SK-N-SH (cell line): ENCODE measurements at regions not wholly inside any gene's neighbourhood (a gene's known extent, or its start where the extent isn't known, plus 50 kb on each side); places are given as distances from the start of the nearest gene placed in this dataset.

Source experiments
- CTCF ChIP-seq: fragments of 200-600 bp; sonication (generic); IDR thresholded peaks from 2 replicates; pipeline ENCODE4 v1.6.1; 2017; ENCODE audit warnings: antibody characterized with exemption, mild to moderate bottlenecking, moderate library complexity
- EP300 ChIP-seq, 2 experiments: IDR thresholded peaks; 2 replicates each; pipeline versions ENCODE4 v1.4.0 to v1.6.1; 2012; ENCODE audit warnings: borderline replicate concordance in 1 of 2, low read depth in 1 of 2, low read length in 1 of 2
- EZH2phosphoT487 ChIP-seq: fragments of 200-600 bp; sonication (generic); IDR thresholded peaks from 2 replicates; pipeline ENCODE4 v1.6.1; 2017; ENCODE audit warnings: low read depth, mixed run types, mild to moderate bottlenecking, antibody characterized with exemption, moderate library complexity, borderline replicate concordance
- GABPA ChIP-seq: IDR thresholded peaks from 2 replicates; pipeline ENCODE4 v1.4.0; 2012; ENCODE audit warnings: low read depth, mild to moderate bottlenecking
- MAX ChIP-seq: IDR thresholded peaks from 2 replicates; pipeline ENCODE4 v1.4.0; 2012; ENCODE audit warnings: low read depth
- TF ChIP-seq, protein P1 (sequence below): IDR thresholded peaks from 2 replicates; pipeline ENCODE4 v1.4.0; 2012; ENCODE audit warnings: low read depth, borderline replicate concordance

- TF ChIP-seq EZH2phosphoT487: no peak
- TF ChIP-seq GABPA: no peak
- TF ChIP-seq MAX: no peak
- no peak for TF ChIP-seq CTCF
- TF ChIP-seq, protein P1, sequence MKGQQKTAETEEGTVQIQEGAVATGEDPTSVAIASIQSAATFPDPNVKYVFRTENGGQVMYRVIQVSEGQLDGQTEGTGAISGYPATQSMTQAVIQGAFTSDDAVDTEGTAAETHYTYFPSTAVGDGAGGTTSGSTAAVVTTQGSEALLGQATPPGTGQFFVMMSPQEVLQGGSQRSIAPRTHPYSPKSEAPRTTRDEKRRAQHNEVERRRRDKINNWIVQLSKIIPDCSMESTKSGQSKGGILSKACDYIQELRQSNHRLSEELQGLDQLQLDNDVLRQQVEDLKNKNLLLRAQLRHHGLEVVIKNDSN: no peak
- TF ChIP-seq EP300 (IDR thresholded peaks at IDR 0.05; ENCODE audit: borderline replicate concordance in 1 of 2, low read depth in 1 of 2, low read length in 1 of 2): no peak
Observed at GRCh38 chr16:55993088-55993487, 117.9 kb upstream of the CES5A start.
